Left hindlimb (tissue), 1 donor: ENCODE measurements at regions not wholly inside any gene's neighbourhood (a gene's known extent, or its start where the extent isn't known, plus 50 kb on each side); places are given as distances from the start of the nearest gene placed in this dataset.
"Not testable (repeated sequence)": the region's sequence is repeated elsewhere in the genome, so short reads cannot be mapped to it uniquely, and the experiment has no call there.

ENCODE experiments used
- DNase-seq: peaks from one replicate; pipeline ENCODE4 v3.0.0-alpha.2; 2018

DNA sequence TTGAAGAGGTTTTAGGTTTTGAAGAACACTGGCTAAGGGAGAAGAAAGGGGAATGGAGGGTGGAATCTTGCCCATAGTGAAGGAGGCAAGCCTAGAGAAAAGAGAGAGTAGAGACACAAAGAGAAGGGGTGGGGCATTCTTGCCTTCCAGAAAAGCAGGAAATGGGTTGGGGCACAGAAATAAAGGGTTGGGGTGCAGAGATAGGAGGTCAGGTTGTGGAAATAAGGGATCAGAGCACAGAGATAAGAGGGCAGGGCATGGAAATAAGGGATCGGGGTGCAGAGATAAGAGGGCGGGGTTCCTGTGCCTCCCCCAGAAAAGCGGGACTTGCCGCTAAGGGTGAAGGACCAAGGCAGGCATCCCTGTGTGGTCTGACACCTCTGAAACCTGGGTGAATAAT, 69.9 kb downstream of the ALG1L2 start:
- not testable (repeated sequence) for DNase-seq

DNA sequence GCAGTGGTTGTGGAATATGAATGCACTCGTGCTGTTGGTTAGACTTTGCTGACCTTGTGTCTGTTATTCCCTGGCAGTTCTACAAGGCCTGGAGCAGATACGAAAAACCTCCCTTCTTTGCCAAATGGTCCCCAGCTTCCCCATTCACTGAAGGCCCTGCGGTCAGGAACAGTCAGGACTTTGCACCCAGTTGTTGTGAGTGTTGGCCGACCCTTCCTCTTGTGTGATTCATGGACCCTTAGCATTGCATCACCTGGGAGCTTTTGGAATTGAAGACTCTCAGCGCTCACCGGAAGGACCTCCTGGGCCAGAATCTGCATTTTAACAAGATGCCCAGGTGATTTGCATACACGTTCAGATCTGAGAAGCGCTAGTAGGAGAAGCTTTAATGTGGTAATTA, 71.6 kb downstream of the ALG1L2 start:
- DNase-seq = not testable (repeated sequence)

DNA sequence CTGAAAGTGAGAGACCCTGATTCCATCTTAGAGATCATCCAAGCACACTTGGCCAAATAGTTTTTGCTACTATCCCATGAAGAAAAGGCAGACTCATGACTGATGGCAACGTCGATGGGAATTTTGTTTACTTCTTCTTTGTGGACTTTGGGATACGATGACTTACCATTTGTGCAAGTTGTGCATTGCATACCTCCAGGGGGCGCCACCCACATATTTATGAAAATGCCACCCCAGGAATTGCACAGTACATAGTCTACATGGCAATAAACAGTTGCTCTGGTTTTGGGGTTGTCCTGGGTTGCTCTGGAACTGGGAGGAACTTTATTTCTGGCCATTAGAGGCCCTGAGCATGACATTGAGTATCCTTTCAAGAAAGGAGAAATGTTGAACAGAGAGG, 73.8 kb downstream of the ALG1L2 start:
- DNase-seq = not testable (repeated sequence)

DNA sequence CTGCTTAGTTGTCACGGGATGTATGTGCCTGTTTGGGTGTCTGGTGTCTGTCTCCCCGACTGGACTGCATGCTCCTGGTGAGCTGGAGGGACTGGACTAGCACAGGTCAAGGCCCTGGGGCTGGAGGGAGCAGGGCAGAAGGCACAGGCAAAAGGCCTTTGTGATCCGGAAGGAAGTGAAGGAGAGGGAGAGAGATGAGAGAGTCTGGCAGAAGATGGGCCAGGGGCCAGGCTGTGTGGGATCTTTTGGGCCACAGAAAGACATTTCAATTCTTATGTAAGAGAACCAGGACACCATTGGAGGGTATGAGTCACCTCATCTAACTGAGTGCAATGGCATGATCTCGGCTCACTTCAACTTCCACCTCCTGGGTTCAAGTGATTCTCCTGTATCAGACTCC, 85.2 kb downstream of the ALG1L2 start:
- DNase-seq = not testable (repeated sequence)

DNA sequence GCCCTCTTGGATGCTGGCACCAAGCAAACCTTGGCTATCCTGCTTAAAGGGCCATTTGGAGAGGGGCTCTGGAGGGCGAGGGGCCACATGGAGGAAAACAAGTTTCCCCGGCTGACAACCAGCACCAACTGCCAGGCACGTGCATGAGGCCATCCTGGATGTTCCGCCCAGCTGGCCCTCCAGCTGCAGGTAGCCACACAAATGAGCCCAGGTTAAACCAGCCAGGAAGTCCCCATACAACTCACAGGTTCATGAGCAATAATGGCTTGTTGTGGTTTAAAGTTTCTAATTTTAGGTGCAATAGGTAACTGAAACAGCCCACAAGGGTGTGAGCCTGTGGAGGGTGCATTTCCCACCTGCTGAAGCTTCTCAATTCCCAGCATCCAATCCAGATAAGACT, 93.6 kb downstream of the ALG1L2 start:
- not testable (repeated sequence) for DNase-seq

DNA sequence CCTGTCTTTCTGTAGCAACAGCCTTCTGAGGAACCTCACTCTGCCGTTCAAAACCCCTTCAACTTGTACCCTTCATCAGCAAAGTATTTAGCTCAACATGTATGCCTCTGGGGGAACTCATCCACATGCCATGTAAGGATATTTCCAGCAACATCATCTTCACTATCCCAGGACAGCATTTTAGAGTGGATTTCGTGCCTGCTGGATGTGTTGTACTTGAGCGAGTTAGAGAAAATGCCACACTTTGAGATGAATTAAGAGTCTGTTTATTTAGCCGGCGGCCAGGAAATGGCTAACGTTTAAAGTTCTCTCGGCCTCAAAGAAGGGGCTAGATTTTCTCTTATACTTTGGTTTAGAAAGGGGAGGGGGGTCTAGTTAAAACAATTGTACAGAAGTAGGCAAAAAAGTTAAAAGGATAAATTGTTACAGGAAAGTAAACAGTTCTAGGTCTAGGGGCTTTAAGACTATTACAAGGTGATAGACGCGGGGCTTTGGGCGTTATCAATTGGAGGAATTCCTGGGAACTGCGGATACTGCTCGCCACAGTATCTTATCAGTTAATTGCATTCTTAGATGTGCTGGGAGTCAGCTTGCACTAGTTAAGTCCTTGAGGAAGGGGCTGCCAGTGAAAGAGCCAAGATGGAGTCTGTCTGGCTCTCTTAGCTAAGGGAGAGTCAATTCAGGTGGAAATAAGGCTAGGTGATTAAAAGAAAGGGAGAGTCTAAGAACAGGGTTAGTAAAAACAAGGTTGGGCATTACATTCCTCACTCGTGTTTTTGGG, 95.0 kb downstream of the ALG1L2 start:
- DNase-seq = not testable (repeated sequence)

DNA sequence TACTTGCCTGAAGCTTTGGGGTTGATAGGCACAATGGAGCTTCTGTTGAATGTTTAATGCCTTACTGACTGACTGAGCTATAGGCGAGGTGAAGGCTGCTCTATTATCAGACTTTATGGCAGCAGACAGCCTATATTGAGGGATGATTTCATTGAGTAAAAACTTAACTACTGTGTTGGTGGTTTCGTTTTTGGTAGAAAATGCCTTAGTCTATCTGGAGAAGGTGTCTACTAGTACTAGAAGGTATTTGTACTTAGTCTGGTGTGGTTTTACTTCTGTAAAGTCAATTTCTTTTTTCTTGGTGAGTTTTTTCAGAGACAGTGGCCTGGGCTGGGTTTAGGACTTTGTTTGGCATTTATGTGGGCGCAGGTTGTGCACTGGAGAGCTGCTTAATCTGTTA, 97.2 kb downstream of the ALG1L2 start:
- DNase-seq = not testable (repeated sequence)

DNA sequence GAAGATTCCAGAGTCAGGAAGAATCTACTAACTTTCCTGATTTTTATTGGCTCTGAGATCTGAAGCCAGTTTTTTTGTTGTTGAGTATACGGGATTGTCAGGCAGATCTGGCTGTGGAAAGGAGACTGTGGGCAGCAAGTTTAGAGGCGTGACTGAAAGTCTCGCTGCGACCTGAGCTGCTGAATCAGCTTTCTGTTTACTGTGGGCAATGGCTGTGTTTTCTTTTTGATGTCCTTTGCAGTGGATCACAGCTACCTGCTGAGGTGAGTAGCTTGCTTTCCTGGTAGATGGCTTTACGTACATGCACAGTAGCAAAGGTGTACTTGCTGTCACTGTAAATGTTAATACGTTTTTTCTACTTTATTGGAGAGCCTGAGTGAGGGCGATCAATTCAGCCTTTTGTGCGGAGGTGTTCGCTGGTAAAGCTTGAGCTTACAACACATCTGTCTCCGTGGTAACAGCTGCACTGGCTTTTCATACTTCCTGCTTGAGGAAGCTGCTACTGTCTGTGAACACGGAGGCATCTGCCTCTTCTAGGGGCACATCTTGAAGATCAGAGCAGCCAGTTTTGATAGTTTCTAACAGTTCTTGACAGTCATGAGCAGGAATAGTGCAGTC, 97.8 kb downstream of the ALG1L2 start:
- DNase-seq = peak; percentile 37

DNA sequence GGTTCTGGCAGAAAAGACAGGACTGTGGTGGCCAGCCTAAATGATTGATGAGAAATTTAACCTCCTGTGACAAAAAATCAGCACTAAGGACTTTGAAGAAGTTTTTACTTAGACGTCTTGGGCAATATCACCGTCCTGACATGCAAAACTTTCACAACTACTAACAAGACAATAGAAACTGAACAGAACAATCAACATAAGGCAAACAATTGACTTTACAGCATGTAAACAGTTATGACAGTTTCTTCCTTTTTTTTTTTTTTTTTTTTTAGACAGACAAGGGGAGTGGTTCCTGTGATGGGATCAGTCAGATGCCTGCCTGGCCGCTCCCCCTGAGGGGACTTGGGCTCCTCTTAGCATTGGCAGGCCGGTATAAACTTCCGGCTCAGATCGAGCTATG, 100.8 kb downstream of the ALG1L2 start:
- not testable (repeated sequence) for DNase-seq

DNA sequence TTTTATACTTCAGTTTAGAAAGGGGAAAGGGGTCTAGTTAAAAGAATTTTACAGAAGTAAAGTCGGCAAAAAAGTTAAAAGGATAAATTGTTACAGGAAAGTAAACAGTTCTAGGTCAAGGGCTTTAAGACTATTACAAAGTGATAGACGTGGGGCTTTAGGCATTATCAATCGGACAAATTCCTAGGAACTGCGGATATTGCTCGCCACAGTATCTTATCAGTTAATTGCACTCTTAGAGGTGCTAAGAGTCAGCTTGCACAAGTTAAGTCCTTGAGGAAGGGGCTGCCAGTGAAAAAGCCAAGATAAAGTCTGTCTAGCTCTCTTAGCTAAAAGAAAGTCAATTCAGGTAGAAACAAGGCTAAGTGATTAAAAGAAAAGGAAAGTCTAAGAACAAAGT, 102.1 kb downstream of the ALG1L2 start:
- DNase-seq = not testable (repeated sequence)

DNA sequence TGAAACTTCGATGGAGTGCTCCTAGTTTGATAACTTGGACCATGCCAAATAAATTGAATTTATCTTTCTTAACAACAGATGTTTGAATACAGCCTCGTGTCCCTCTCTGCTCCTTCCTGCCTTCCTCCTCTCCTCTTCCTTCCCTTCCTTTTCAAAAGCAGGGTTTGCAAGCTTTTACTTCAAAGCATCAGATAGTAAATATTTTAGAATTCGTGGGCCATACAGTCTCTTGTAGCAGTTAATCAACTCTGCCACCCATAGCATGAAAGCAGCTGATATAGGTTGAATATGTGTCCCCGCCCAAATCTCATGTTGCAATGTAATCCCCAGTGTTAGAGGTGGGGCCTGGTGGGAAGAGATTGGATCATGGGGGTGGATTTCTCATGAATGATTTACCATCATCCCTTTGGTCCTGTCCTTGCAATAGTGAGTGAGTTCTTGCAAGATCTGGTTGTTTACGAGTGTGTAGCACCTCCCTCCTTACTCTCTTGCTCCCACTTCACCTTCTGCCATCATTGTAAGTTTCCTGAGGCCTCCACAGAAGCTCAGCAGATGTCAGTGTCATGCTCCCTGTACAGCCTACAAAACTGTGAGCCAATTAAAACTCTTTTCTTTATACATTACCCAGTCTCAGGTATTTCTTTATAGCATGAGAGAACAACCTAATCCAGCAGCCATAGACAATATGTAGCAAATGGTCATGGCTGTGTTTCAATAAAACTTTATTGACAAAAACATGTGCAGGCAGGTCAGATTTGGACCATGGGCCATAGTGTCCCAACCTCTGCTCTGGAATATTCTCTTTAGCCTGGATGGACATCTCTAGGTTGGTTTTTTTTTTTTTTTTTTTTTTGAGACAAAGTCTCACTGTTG, 102.8 kb downstream of the ALG1L2 start:
- DNase-seq = not testable (repeated sequence)

DNA sequence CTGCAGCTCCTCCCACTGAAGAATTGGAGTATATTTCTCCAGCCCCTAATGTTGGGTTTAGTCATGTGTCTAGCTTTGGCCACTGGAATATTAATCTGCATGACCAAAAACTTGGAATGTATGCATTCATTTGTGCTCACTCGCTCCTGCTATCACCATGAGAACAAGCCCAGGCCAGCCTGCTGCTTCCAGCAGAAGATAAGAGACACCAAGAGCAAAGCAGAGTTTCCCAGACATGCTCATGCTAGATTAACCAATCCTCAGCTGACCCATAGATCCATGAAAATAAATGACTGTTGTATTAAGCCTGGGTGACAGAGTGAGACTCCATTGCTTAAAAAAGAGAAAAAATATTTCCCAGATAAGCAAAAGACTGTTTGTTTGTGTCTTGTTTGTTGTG, 119.6 kb downstream of the ALG1L2 start:
- not testable (repeated sequence) for DNase-seq

DNA sequence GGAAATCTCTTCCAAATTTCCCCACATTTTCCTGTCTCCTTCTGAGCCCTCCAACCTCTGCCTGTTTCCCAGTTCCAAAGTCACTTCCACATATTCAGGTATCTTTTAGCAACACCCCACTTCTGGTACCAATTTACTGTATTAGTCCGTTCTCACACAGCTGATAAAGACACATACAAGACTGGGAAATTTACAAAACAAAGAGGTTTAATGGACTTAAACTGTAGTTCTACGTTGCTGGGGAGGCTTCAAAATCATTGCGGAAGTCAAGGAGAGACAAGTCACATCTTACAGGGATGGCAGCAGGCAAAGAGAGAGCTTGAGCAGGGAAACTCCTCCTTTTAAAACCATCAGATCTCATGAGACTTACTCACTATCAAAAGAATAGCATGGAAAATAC, 122.0 kb downstream of the ALG1L2 start:
- not testable (repeated sequence) for DNase-seq

DNA sequence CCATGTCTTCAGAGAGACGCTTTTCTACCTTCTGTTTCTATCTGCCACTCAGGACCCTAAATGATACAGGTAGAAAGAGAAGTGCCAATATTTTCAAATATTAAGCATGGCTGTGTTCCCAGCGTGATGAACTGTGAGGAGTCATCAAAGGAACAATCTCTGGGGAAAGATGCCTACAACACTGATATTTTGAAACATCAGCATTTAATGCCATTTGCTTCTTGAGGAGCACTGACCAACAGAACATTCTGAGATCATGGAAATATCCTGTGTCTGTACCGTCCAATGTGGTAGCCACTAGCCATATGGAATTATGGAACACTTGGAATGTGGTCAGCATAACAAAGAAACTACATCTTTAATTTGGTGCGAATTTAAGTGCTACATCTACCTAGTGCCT, 117.9 kb upstream of the COL6A5 start:
- no peak for DNase-seq

DNA sequence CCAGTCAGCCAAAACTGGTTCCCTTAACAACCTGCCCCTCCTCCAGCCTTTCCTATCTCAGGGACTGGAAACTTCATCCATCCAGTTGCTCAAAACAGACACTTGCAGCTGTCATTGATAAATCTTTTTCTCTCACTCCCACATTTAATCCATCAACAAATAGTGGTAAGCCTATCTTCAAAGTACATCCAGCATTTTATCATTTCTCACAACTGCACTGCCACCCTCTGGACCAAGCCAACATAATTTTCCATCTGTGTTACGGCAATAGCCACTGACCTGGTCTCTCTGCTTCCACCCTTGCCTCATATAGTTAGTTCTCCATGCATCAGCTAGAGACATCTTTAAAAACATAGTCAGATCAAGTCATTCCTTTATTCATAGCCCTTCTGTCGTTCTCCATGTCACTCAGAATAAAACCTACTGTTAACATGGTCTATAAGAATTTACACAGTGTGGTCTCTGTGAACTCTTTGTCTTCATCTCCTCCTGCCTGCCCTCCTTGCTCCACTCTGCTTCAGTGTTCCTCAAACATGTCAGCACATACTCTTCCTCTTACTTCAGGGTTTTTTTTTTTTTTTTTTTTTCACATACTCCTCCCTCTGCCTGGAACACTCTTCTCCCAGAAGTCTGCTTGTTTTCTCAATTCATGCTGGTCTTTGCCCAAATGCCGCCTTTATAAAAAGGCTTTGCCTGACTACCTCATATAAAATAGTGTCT, 102.5 kb upstream of the COL6A5 start:
- DNase-seq = no peak

DNA sequence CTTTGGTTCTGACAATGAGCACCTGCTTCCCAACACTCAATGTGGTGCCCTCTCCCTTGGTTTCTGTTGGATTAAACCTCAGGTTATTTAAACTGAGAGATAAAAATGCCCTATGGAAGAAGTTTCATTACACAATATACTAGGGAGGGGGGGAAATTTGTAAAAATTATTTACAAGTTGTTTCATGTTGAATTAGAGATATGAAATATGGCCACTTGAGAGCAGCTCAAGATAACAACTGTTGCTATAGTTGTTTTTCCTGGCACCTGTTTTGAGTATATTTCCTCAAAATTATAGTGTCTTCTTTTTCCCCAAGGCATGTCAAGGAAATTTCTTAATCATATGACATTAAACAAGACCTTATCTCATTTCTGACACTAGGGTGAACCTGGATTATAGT, 101.7 kb upstream of the COL6A5 start:
- DNase-seq = no peak

DNA sequence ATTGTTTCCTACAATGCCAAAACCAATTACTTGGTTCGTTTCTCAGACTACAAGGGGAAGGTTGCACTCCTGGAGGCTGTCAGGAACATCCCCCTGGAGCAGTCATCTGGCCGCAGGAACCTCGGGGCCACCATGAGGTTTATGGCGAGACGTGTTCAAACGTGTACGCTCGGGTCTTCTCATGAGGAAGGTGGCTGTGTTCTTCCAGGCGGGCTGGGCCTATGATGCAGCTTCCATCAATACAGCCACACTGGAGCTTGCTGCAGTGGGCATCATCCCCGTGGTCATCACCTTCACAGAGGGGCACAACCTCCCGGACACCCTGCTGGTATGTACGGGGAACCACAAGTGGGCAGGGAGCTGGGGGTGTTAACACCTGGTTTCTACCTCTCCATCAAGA, 94.5 kb upstream of the COL6A5 start:
- DNase-seq = no peak

DNA sequence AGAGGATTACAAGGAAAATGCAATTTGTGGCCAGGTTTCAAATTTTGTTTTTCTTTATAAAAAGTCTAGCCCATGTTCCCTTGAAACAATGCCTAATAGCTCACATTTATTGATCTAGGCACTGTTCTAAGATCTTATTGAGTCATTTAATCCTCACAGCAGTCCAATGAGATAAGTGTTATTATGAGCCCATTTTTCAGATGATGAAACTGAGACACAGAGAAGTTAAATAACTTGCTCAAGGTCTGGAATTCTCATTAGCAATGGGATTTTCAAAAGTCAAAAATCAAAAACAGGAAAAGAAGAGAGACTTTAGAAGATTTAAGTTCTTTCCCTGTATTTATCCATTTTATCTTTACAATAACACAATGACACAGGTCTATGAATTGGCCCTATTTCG, 90.0 kb upstream of the COL6A5 start:
- DNase-seq = no peak

DNA sequence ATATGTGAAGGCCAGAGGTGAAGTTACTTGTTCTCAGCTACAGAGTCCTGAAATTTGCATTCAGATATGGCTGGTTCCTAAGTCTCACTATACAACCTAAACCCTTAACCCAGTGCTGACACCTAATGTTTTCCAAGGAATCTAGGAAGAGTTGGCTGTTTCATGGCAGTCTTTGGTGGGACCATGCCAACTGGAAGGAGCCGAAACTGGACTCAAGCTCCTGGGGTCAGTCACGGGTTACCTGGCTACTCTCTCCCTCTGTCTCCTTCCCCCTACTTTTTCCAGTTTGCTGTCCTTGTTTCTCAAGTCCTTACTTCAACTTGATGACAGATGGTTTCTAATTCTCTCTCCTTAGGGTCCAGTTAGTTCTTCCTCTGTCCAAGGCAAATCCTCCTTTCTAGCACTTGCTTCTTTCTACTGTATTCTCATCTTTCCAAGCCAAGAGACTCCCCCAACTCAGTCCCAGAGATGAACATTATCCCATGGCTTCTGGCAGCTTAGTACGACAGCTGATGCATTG, 88.6 kb upstream of the COL6A5 start:
- DNase-seq = peak; percentile 59

DNA sequence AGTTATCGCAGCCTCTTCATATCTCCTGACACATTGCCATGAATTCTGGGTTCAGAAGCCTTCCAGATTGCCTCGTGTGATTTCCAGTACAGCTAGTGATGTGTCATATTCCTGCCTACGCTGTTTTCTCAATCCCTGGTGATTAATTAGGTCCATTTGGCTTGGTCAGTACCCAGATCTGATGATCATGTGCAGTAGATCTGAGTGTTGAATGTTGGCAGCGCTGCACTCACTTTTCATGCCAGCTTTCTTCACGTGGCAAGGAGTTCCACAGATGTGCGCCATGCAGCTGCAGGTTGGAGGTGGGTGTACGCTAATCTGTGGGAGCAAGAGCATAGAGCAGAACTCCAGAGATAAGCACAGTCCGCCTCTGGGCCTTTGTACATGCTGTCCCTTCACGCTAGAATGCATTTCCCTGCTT, 86.9 kb upstream of the COL6A5 start:
- DNase-seq = no peak

DNA sequence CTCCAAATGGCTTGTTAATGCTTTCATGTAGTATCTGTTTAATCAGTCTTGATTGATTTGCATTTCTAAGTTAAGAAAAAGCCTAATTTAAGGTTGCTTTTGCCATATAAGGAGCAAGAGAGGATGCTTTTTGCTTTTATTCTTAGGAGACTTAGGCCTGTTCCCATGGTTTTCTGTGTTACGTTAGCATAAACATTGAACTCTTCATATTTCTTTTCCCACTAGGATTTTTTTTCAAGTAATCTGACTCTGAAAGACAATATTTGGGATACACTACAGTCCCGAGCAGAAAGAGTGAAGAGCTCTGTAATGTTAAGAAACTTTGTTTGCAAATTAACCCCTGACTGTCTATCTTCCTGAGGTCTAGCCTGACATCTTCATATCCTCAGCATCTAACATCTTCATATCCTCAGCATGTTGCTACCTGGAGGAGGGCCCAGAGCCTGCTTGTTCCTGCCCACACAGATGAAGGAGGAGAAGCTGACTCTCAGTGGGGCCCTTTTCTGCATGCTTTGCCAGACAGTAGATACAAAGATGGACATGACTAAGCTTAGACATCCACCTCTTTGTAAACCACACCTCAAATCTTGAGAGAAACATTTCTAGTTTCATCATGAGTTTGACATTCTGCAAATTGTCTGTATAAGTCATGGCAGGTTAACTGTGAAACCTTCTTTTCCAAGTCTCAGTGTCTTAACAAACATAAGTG, 86.2 kb upstream of the COL6A5 start:
- no peak for DNase-seq

DNA sequence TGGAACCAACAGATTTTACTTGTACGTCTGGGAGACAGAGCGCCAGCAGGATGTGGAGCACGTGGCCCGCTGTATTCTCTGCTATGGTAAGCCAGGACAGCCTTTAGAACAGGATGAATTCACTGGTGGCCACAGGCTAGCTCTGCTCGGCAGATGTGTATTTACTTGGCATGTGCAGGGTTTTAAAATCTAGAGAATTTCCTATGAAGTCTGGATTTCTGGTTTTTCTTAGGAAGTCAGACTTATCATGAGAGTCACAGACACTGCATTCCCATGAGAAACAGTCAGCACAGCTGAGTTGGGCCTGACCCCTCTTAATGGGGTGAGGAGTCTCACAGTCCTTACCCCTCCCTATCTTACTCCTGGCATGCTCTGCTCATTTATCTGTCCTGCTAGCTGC, 84.6 kb upstream of the COL6A5 start:
- DNase-seq = no peak
